Stomach smooth muscle (tissue), 2 donors: ENCODE measurements at regions not wholly inside any gene's neighbourhood (a gene's known extent, or its start where the extent isn't known, plus 50 kb on each side); places are given as distances from the start of the nearest gene placed in this dataset.
"Not testable (repeated sequence)": the region's sequence is repeated elsewhere in the genome, so short reads cannot be mapped to it uniquely, and the experiment has no call there.

Experiments
- H3K27ac ChIP-seq: one replicate; pipeline ENCODE4 v1.7.0; 2013; ENCODE audit warnings: mild to moderate bottlenecking, low read length, inconsistent platforms
- H3K27me3 ChIP-seq, 2 donors: one replicate each; pipeline ENCODE4 v1.7.0; 2013; ENCODE audit warnings: low read length in 2 of 2; ENCODE audit not compliant: insufficient read depth in 2 of 2, control insufficient read depth in 1 of 2
- H3K36me3 ChIP-seq, 2 donors: one replicate each; pipeline ENCODE4 v1.7.0; 2013; ENCODE audit warnings: low read length in 2 of 2; ENCODE audit not compliant: control insufficient read depth in 2 of 2, insufficient read depth in 2 of 2
- H3K4me1 ChIP-seq: one replicate; pipeline ENCODE4 v1.7.0; 2013; ENCODE audit warnings: low read length; ENCODE audit not compliant: control insufficient read depth, insufficient read depth
- H3K4me3 ChIP-seq, 2 donors: one replicate each; pipeline ENCODE4 v1.7.0; 2013; ENCODE audit warnings: low read length in 2 of 2
- H3K9ac ChIP-seq, 2 donors: one replicate each; pipeline ENCODE4 v1.7.0; 2013; ENCODE audit warnings: low read length in 2 of 2, mild to moderate bottlenecking in 1 of 2
- H3K9me3 ChIP-seq, 2 donors: one replicate each; pipeline ENCODE4 v1.7.0; 2013; ENCODE audit warnings: low read length in 2 of 2; ENCODE audit not compliant: control insufficient read depth in 2 of 2
- donor health status: healthy.
- donor health status: Pancreatic carcinoma.

GRCh38 chr13:76829572-76830327 is 56.5 kb downstream of the KCTD12 start:
- no peaks in the 10 kb centered on the region for H3K27me3 ChIP-seq
- H3K9me3 ChIP-seq, result no peaks in the 10 kb centered on the region
- H3K4me3 ChIP-seq, result peak overlapping the region in 1 of 2 donors; percentile 22
- H3K36me3 ChIP-seq, result no peaks in the 10 kb centered on the region
- no peak overlapping the region for H3K9ac ChIP-seq
- no peak overlapping the region for H3K27ac ChIP-seq
- peaks cover 7% of the 10 kb centered on the region for H3K4me1 ChIP-seq

GRCh38 chr13:76828316-76828741 is 57.9 kb downstream of the KCTD12 start:
- H3K9me3 ChIP-seq, result no peaks in the 10 kb centered on the region
- no peaks in the 10 kb centered on the region for H3K27me3 ChIP-seq
- H3K4me1 ChIP-seq, result peaks cover 7% of the 10 kb centered on the region
- no peak overlapping the region for H3K4me3 ChIP-seq
- H3K27ac ChIP-seq, result no peak overlapping the region
- H3K36me3 ChIP-seq, result no peaks in the 10 kb centered on the region
- H3K9ac ChIP-seq, result no peak overlapping the region

- Histone ChIP-seq H3K4me3 (no peak overlapping the region), H3K9ac (no peak overlapping the region), H3K36me3 (no peaks in the 10 kb centered on the region), H3K4me1 (peaks cover 7% of the 10 kb centered on the region), H3K27ac (no peak overlapping the region), H3K27me3 (no peaks in the 10 kb centered on the region), H3K9me3 (no peaks in the 10 kb centered on the region)
Measured at GRCh38 chr13:76826527-76826926, 59.7 kb downstream of the KCTD12 start.

- Histone ChIP-seq H3K27me3 (no peaks in the 10 kb centered on the region), H3K36me3 (no peaks in the 10 kb centered on the region), H3K4me1 (peaks cover 7% of the 10 kb centered on the region), H3K4me3 (no peak overlapping the region), H3K9ac (no peak overlapping the region), H3K9me3 (no peaks in the 10 kb centered on the region), H3K27ac (no peak overlapping the region)
Measured at GRCh38 chr13:76825430-76825829, 60.8 kb downstream of the KCTD12 start.

- no peak overlapping the region for H3K27ac ChIP-seq
- no peaks in the 10 kb centered on the region for H3K27me3 ChIP-seq
- H3K4me3 ChIP-seq, result no peak overlapping the region
- H3K9me3 ChIP-seq, result peaks cover 0 to 4% of the 10 kb centered on the region in 2 donors
- H3K4me1 ChIP-seq, result peaks cover 5% of the 10 kb centered on the region
- H3K9ac ChIP-seq, result no peak overlapping the region
- H3K36me3 ChIP-seq, result no peaks in the 10 kb centered on the region
Measured at GRCh38 chr13:76823969-76824368, 62.2 kb downstream of the KCTD12 start.

- Histone ChIP-seq H3K9ac (no peak overlapping the region), H3K27ac (no peak overlapping the region), H3K36me3 (no peaks in the 10 kb centered on the region), H3K9me3 (peaks cover 0 to 4% of the 10 kb centered on the region in 2 donors), H3K27me3 (no peaks in the 10 kb centered on the region), H3K4me1 (no peaks in the 10 kb centered on the region), H3K4me3 (no peak overlapping the region)
Measured at GRCh38 chr13:76822698-76823267, 63.4 kb downstream of the KCTD12 start.

- H3K4me1 ChIP-seq, H3K9ac ChIP-seq, H3K27ac ChIP-seq, H3K4me3 ChIP-seq, H3K27me3 ChIP-seq, H3K9me3 ChIP-seq, H3K36me3 ChIP-seq: not testable (repeated sequence)
Measured at GRCh38 chr13:76821222-76821621, 65.0 kb downstream of the KCTD12 start.

GRCh38 chr13:76820759-76821158 is 65.4 kb downstream of the KCTD12 start:
- Histone ChIP-seq H3K27ac (no peak overlapping the region), H3K36me3 (no peaks in the 10 kb centered on the region), H3K9ac (no peak overlapping the region), H3K27me3 (no peaks in the 10 kb centered on the region), H3K4me1 (no peaks in the 10 kb centered on the region), H3K4me3 (no peak overlapping the region), H3K9me3 (peaks cover 0 to 4% of the 10 kb centered on the region in 2 donors)

- Histone ChIP-seq H3K4me3 (no peak overlapping the region), H3K27me3 (no peaks in the 10 kb centered on the region), H3K9ac (no peak overlapping the region), H3K27ac (no peak overlapping the region), H3K9me3 (peaks cover 0 to 4% of the 10 kb centered on the region in 2 donors), H3K4me1 (peaks cover 3% of the 10 kb centered on the region), H3K36me3 (no peaks in the 10 kb centered on the region)
Measured at GRCh38 chr13:76816394-76816793, 69.8 kb downstream of the KCTD12 start.

GRCh38 chr13:76815344-76815743 is 70.9 kb downstream of the KCTD12 start:
- H3K9ac ChIP-seq, result no peak overlapping the region
- H3K36me3 ChIP-seq, result no peaks in the 10 kb centered on the region
- no peak overlapping the region for H3K27ac ChIP-seq
- no peaks in the 10 kb centered on the region for H3K27me3 ChIP-seq
- no peak overlapping the region for H3K4me3 ChIP-seq
- peaks cover 0 to 4% of the 10 kb centered on the region in 2 donors for H3K9me3 ChIP-seq
- peaks cover 3% of the 10 kb centered on the region for H3K4me1 ChIP-seq

- Histone ChIP-seq H3K4me1 (peaks cover 3% of the 10 kb centered on the region), H3K4me3 (no peak overlapping the region), H3K27ac (no peak overlapping the region), H3K9me3 (no peaks in the 10 kb centered on the region), H3K9ac (no peak overlapping the region), H3K27me3 (no peaks in the 10 kb centered on the region), H3K36me3 (no peaks in the 10 kb centered on the region)
Measured at GRCh38 chr13:76813891-76814290, 72.3 kb downstream of the KCTD12 start.
